ENCODE measurements at regions not wholly inside any gene's neighbourhood (a gene's known extent, or its start where the extent isn't known, plus 50 kb on each side); places are given as distances from the start of the nearest gene placed in this dataset.

GRCh38 chr3:40593351-40593750 lies 68.6 kb downstream of the ZNF621 start:
- DNase-seq: no peak
- H3K4me3 ChIP-seq (ENCODE audit: low read depth, low read length): no peak overlapping the region
- no peaks in the 10 kb centered on the region for H3K27me3 ChIP-seq
- no peaks in the 10 kb centered on the region for H3K4me1 ChIP-seq
- H3K36me3 ChIP-seq: no peaks in the 10 kb centered on the region
- no peak for TF ChIP-seq CTCF (IDR thresholded peaks at IDR 0.05; ENCODE audit: low read depth, low read length)
- no peaks in the 10 kb centered on the region for H3K9me3 ChIP-seq

GRCh38 chr3:40597441-40597840 lies 72.7 kb downstream of the ZNF621 start:
- no peaks in the 10 kb centered on the region for H3K4me1 ChIP-seq
- H3K27me3 ChIP-seq: no peaks in the 10 kb centered on the region
- DNase-seq: no peak
- TF ChIP-seq CTCF (IDR thresholded peaks at IDR 0.05; ENCODE audit: low read depth, low read length): no peak
- H3K9me3 ChIP-seq: no peaks in the 10 kb centered on the region
- no peak overlapping the region for H3K4me3 ChIP-seq (ENCODE audit: low read depth, low read length)
- no peaks in the 10 kb centered on the region for H3K36me3 ChIP-seq

GRCh38 chr3:40598338-40598737 lies 73.6 kb downstream of the ZNF621 start:
- no peak for TF ChIP-seq CTCF (IDR thresholded peaks at IDR 0.05; ENCODE audit: low read depth, low read length)
- H3K4me3 ChIP-seq (ENCODE audit: low read depth, low read length): no peak overlapping the region
- no peaks in the 10 kb centered on the region for H3K4me1 ChIP-seq

GRCh38 chr3:40598962-40599361 lies 74.2 kb downstream of the ZNF621 start:
- H3K36me3 ChIP-seq: no peaks in the 10 kb centered on the region
- no peak overlapping the region for H3K4me3 ChIP-seq (ENCODE audit: low read depth, low read length)
- DNase-seq: no peak
- H3K9me3 ChIP-seq: no peaks in the 10 kb centered on the region
- no peak for TF ChIP-seq CTCF (IDR thresholded peaks at IDR 0.05; ENCODE audit: low read depth, low read length)
- H3K4me1 ChIP-seq: no peaks in the 10 kb centered on the region
- no peaks in the 10 kb centered on the region for H3K27me3 ChIP-seq

More at GRCh38 chr3:40598338-40598737, 73.6 kb downstream of the ZNF621 start:
- no peaks in the 10 kb centered on the region for H3K27me3 ChIP-seq
- no peak for DNase-seq
- no peaks in the 10 kb centered on the region for H3K9me3 ChIP-seq
- no peaks in the 10 kb centered on the region for H3K36me3 ChIP-seq

GRCh38 chr3:40602778-40603385 lies 78.1 kb downstream of the ZNF621 start:
- Histone ChIP-seq H3K27me3 (no peaks in the 10 kb centered on the region), H3K4me3 (ENCODE audit: low read depth, low read length) (no peak overlapping the region), H3K9me3 (no peaks in the 10 kb centered on the region), H3K4me1 (no peaks in the 10 kb centered on the region), H3K36me3 (no peaks in the 10 kb centered on the region)
- no peak for DNase-seq
- no peak for TF ChIP-seq CTCF (IDR thresholded peaks at IDR 0.05; ENCODE audit: low read depth, low read length)

GRCh38 chr3:40605960-40606359 lies 81.2 kb downstream of the ZNF621 start:
- Histone ChIP-seq H3K9me3 (no peaks in the 10 kb centered on the region), H3K4me1 (no peaks in the 10 kb centered on the region), H3K36me3 (no peaks in the 10 kb centered on the region), H3K4me3 (ENCODE audit: low read depth, low read length) (no peak overlapping the region), H3K27me3 (no peaks in the 10 kb centered on the region)
- DNase-seq: no peak
- TF ChIP-seq CTCF (IDR thresholded peaks at IDR 0.05; ENCODE audit: low read depth, low read length): no peak
